VCaP (cell line): ENCODE measurements at regions not wholly inside any gene's neighbourhood (a gene's known extent, or its start where the extent isn't known, plus 50 kb on each side); places are given as distances from the start of the nearest gene placed in this dataset.
"Not testable (repeated sequence)": the region's sequence is repeated elsewhere in the genome, so short reads cannot be mapped to it uniquely, and the experiment has no call there.

Experiments used
- H3K27ac ChIP-seq: fragments of 450-650 bp; 2 replicates; pipeline ENCODE4 v1.5.1; 2017

DNA sequence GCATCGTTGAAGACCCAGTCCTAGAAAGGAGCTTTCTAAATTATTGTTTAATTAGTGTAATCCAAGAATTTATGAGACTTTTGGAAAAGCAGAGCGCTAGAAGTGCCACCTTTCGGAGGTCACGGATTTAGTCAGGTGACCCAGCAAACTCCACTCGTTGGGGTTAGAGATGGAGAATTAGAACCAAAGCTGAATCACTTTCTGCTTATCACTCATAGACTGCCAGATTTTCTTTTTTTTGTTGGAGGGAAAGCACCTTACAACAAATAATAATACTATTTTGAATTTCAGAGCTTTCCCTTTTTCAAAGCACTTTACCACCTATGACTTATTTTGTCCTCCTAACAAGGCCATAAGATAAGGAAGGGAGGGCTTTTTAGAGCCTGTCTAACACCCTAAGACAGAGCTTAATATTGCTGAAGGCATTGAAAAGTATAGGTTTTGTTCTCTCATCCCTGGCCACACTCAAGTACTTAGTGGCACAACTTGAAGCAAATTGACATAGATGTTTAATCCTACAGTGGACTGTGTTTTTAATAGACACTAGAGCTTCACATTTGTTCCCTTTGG, 223.2 kb upstream of the PLGLB2 start:
- H3K27ac ChIP-seq: not testable (repeated sequence)

DNA sequence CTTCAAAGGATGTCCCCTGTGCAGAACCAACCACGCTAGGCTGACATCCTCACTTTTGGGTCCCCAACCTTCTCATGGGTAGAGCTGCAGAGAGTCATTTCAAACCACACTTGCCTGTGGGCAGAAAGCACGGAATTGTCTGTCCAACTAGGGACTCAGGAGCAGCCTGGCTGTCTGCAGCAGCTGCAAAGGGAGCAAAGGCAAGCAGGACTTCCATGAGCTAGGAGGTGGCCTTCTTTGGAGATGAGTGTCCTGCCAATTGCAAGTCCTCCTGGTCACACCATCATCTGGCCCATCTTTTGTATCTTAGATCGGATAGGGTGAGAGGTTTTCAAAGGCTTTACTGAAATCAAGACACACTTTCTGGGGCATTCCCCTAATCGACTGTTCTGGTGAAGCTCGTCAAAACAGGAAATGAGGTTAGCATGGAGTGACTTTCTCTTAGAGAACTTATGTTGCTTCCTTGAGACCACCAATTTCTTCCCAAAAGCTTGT, 222.3 kb upstream of the PLGLB2 start:
- not testable (repeated sequence) for H3K27ac ChIP-seq

- not testable (repeated sequence) for H3K27ac ChIP-seq
Measured at GRCh38 chr2:87526258-87526657, 221.6 kb upstream of the PLGLB2 start.

DNA sequence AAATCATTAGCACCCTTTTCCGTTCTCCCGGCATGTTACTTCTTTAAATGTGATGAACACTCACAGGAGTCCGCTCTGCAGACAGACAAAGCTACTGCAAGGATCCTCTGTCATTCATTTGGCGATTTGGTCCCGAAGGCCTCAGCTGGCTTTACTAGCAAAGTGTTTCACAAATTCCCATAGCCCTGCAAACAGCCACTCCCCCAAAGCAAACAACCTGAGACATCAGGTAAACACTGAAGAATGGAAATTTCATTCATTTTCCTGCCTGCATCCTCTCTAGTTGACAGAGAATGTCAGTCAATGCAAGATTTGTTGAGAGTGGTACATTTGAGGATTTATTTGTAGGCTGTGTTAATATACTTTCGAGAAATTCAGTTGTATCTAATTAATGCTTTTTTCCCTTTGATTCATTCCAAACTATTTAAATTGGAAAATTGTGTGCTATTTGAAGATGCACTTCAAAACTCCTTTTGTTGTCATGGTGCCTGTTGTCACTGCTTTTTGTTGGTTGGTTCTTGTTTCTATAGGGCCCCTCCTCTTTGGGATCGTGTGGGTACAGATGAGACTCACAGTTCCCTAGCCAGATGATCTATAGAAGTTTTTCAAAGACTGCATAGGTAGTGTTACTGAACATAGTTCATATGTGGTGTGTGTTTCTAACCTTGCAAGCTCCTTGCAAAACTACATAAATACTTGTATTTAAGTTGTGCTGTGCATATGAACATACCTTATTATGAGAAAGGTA, 215.7 kb upstream of the PLGLB2 start:
- H3K27ac ChIP-seq: not testable (repeated sequence)

DNA sequence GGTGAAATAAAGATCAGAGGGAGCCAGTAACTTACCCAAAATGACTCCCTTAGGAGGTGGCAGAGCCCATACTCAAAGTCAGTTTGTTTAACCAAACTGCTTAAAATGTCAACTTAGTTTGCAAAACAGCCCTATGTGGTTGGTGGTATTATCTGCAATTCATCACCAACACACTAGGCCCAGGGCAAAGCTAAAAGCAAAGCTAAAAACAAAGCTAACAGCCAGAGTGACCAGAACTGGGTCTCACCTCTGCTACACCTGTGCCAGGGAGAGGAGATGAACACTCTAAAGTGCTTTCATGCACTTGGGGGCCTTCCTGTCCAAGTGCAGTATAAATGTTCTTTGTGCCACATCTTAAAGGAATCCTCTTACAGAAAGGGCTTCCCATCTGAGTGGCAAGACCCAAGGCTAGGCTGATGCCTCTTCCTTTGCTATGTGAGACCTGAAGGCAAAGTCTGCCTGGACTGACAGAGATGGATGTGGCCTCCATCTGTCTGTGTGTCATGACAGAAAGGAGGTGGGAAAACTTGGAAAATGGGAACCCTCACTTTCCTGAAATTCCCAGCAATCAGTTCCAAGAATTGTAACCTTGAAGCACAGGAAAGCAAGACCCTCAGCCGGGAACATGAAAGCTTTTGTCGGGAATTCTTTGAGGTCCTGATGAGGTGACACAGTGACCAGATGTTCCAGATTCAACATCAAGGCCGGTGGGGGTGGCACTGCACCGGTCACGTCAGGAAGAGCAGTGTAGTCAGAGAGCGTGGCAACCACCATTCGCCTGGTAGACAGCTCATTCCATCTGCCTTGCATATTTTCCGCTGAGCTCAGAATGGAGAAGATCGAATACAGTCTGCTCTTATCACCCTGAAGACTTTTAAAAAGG, 214.3 kb upstream of the PLGLB2 start:
- H3K27ac ChIP-seq: not testable (repeated sequence)

DNA sequence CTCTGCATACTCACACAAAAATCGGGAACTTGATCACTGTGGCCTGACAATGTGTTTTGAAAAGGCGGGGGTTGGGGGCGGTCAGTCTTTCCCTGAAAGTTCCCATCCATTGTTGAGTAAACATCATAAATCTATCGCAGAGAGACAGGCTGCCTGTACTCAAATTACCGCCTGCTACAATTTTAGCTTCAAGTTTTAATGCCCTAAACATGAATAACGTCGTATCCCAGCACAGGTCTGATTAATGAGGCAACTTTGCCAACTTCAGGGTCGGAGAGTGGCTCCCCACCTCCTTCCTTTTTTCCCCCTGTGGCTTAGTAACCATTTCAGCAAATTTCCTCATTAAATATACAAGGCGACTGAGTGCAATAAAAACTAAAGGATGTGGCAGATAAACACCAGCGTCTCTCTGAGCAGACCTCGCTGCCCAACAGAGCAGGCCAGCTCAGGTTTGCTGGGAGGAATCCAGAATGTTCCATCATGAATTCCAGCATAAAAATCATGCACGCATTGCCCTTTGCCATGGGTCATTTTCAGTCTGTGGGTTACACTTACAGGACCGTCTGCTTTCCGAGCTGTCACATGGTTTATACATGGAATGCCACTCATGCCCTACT, 213.5 kb upstream of the PLGLB2 start:
- not testable (repeated sequence) for H3K27ac ChIP-seq

GRCh38 chr2:87536427-87536826, 211.5 kb upstream of the PLGLB2 start:
- H3K27ac ChIP-seq: not testable (repeated sequence)

DNA sequence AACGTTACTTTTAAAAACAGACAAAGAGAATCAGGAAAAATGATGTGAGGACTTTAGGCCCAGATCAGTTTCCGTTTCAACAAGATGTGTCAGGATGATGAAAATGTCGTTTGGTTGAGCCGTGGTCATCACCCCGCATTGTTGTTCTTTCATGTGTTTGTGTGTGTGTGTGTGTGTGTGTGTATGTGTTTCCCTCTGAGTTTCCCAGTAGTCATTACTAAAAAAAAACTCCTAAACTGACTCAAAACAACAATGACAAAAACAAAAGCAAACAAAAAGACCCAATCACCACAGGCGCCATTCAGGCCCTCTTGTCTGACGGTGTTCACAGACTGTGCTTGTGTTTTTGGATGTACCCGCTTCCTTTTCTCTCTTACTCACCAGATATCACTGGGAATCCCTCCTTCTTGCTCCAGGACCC, 210.6 kb upstream of the PLGLB2 start:
- H3K27ac ChIP-seq: not testable (repeated sequence)

DNA sequence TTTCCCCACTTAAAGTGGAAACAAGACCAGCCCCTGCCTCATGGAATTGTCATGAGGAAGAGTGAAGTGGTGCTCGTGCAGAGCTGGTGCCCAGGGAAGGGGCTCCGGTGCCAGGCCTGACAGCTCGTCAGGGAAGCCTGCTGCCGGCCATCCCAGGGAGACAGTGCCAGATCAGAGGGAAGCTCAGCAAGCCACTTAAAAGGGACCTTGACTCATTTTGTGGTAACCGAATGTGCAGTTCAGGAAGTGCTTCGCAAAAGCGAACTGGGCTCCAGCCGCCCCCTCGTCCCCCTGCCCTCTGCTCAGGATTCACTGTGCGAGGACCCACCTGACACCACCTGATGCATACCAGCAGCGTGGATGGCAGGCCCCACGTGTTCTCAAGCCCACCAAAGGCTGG, 209.6 kb upstream of the PLGLB2 start:
- not testable (repeated sequence) for H3K27ac ChIP-seq

GRCh38 chr2:87539151-87539943, 208.5 kb upstream of the PLGLB2 start:
- H3K27ac ChIP-seq: not testable (repeated sequence)

GRCh38 chr2:87540242-87540641, 207.6 kb upstream of the PLGLB2 start:
- H3K27ac ChIP-seq: not testable (repeated sequence)

DNA sequence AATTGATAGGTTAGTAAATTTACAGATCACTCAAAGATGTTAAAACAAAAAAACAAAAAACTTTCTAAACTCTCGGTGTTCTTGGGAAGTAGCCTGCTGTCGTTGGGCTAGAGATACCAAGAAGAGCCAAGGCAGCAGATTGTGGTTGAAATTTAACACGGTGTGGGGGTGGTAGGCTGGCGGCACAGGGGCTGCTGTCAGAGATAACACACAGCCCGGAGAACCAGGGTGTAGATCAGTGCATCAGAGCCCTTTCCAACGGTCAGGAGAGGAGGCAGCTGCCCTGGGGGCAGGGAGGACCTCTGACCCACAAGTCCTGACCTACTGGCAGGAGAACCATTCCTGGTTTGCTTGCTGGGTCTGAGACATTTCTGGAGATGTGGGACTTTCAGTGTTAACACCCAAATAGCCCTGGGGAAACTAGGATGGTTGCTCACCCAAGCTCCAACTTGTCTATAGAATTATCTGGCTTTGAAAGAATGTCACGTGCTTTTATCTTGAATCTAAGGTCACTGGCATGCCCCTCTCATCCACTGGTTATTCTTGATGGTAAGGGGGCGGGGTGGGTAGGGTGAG, 205.2 kb upstream of the PLGLB2 start:
- H3K27ac ChIP-seq: not testable (repeated sequence)

- not testable (repeated sequence) for H3K27ac ChIP-seq
Measured at GRCh38 chr2:87543797-87544196, 204.1 kb upstream of the PLGLB2 start.

DNA sequence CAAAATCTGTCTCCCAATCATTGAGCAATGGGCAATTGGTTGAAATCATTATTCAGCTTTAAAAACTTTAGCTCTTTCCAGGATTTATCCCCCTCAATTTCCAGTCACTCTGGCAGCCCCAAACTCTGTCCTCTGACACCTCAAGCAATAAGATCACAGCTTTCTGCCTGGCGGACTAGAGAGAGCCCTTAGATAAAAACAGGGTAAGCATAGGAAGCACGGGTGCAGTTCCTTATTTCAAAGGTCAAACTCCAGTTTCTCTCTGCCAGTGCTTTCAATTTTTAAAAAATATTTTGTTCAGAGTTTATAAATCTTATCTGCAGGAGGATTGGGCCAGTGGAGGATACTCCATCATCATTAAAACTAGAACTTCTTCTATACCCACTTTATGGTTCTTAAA, 200.8 kb upstream of the PLGLB2 start:
- H3K27ac ChIP-seq: not testable (repeated sequence)

DNA sequence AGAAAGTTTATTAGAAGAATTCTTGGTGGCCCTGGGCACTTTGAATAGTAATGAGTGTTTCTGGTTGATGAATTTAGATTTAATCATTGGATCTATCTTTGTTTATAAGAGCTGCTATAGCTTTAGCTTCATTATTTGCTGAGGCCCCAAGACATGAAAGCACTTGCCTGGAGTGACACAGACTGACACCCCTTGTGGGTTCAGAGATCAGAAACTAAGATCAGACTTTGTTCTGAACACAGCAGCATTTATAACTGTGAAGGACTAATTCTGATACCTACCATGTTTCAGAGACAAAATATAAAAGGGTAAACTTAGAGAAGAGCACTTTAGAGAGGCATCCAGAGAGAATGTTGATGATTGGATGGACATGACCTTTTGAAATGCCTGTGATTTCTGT, 199.9 kb upstream of the PLGLB2 start:
- not testable (repeated sequence) for H3K27ac ChIP-seq

GRCh38 chr2:87548681-87549536, 199.0 kb upstream of the PLGLB2 start:
- H3K27ac ChIP-seq: not testable (repeated sequence)

- not testable (repeated sequence) for H3K27ac ChIP-seq
Measured at GRCh38 chr2:87549561-87550202, 198.2 kb upstream of the PLGLB2 start.

- not testable (repeated sequence) for H3K27ac ChIP-seq
Measured at GRCh38 chr2:87554678-87555077, 193.2 kb upstream of the PLGLB2 start.

GRCh38 chr2:87555082-87555481, 192.8 kb upstream of the PLGLB2 start:
- H3K27ac ChIP-seq: not testable (repeated sequence)

DNA sequence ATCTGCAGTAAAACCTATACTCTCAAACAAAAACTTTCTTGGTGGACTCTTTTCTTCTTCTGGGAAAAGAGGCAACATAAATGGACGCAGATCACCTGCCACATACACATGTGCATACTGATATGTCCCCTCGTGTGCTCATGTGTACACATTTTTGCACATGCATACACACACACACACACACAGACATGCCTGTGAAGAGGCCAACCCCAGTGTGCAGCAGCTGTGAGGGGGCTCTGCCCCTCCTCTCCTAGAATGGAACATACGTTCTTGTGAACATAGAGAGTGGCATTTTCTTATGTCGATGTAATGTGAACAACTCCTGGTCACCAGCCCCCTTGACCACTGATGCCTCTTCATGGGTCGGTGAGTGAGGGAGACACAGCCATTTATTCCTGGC, 188.9 kb upstream of the PLGLB2 start:
- not testable (repeated sequence) for H3K27ac ChIP-seq
